ENCODE measurements at regions not wholly inside any gene's neighbourhood (a gene's known extent, or its start where the extent isn't known, plus 50 kb on each side); places are given as distances from the start of the nearest gene placed in this dataset.

DNA sequence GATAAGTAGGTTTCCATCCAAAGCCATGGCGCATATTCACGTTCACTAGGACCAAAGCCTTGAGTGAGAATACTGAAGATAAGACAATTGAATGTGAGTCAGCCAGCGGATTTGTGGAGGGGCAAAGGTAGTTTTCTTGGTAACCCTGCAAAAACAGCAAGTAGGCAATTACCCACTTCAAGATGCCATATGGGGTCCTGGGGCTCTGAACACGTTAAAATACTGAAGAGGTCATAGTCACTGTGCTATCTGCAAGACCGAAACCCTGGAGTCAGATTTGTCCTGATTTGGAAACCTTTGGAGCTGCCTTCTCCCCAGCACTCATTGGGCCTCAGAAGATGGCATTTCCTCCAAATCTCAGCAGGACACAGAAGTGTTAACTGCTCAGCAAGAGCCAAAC lies 646.9 kb upstream of the LMCD1 start:
- no peak for TF ChIP-seq POLR2AphosphoS5 (IDR thresholded peaks at IDR 0.05; ENCODE audit: low read depth)
- no peak for TF ChIP-seq SPI1 (IDR thresholded peaks at IDR 0.05; ENCODE audit: borderline replicate concordance, low read depth)
- no peak for TF ChIP-seq GABPA (IDR thresholded peaks at IDR 0.05; ENCODE audit: low read depth)
- no peak for TF ChIP-seq REST (IDR thresholded peaks at IDR 0.05; ENCODE audit: insufficient replicate concordance, low read depth)
- TF ChIP-seq CTCF (IDR thresholded peaks at IDR 0.05; ENCODE audit: insufficient read depth, low read length) = no peak
- Histone ChIP-seq H3K4me3 (replicated peaks; ENCODE audit: insufficient read depth, low read length) (no peak overlapping the region), H3K27ac (replicated peaks) (no peak overlapping the region), H3K27me3 (ENCODE audit: insufficient read depth, poor library complexity, severe bottlenecking) (no peaks in the 10 kb centered on the region)
- no peak for DNase-seq (ENCODE audit: low read depth in 1 of 2, low spot score in 1 of 2)

GRCh38 chr3:7865611-7866010 lies 636.0 kb upstream of the LMCD1 start:
- Histone ChIP-seq H3K4me3 (replicated peaks; ENCODE audit: insufficient read depth, low read length) (no peak overlapping the region), H3K27ac (replicated peaks) (no peak overlapping the region), H3K27me3 (ENCODE audit: insufficient read depth, poor library complexity, severe bottlenecking) (no peaks in the 10 kb centered on the region)
- TF ChIP-seq REST (IDR thresholded peaks at IDR 0.05; ENCODE audit: insufficient replicate concordance, low read depth) (no peak), CTCF (IDR thresholded peaks at IDR 0.05; ENCODE audit: insufficient read depth, low read length) (no peak), SPI1 (IDR thresholded peaks at IDR 0.05; ENCODE audit: borderline replicate concordance, low read depth) (no peak), POLR2AphosphoS5 (IDR thresholded peaks at IDR 0.05; ENCODE audit: low read depth) (no peak), GABPA (IDR thresholded peaks at IDR 0.05; ENCODE audit: low read depth) (no peak)
- DNase-seq (ENCODE audit: low read depth in 1 of 2, low spot score in 1 of 2) = no peak

GRCh38 chr3:7867587-7867986 lies 634.0 kb upstream of the LMCD1 start:
- no peaks in the 10 kb centered on the region for H3K27me3 ChIP-seq (ENCODE audit: insufficient read depth, poor library complexity, severe bottlenecking)
- no peak overlapping the region for H3K27ac ChIP-seq (replicated peaks)
- no peak overlapping the region for H3K4me3 ChIP-seq (replicated peaks; ENCODE audit: insufficient read depth, low read length)
- no peak for TF ChIP-seq CTCF (IDR thresholded peaks at IDR 0.05; ENCODE audit: insufficient read depth, low read length)
- TF ChIP-seq GABPA (IDR thresholded peaks at IDR 0.05; ENCODE audit: low read depth) = no peak
- DNase-seq (ENCODE audit: low read depth in 1 of 2, low spot score in 1 of 2) = no peak

DNA sequence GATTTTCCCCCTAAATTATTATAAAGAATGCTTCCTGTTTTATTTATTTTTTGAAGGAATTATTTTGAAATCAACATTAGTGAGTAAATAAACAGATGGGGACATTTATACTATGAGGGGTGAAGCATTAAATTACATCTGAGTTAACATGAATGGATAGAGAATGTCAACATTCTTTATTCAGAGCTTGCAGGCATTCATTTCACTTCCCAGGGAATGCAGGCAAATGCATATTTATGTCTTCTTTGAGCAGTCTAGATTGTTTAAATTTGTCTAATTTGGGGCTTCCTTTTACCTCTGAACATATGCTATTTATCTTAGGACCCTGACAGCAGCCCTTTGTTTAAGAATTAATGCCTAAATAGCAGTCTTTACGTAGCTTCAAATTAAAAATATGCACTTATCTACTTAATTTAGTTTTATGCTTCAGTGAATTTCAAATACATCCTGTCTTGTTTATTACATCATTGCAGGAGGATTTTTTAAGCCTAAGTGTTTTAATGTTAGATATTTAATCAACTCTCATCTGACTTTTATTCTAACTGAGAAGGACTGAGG lies 630.5 kb upstream of the LMCD1 start:
- no peak for TF ChIP-seq CTCF (IDR thresholded peaks at IDR 0.05; ENCODE audit: insufficient read depth, low read length)
- no peak for TF ChIP-seq SPI1 (IDR thresholded peaks at IDR 0.05; ENCODE audit: borderline replicate concordance, low read depth)
- no peak for TF ChIP-seq GABPA (IDR thresholded peaks at IDR 0.05; ENCODE audit: low read depth)
- no peak for TF ChIP-seq POLR2AphosphoS5 (IDR thresholded peaks at IDR 0.05; ENCODE audit: low read depth)
- no peak for TF ChIP-seq REST (IDR thresholded peaks at IDR 0.05; ENCODE audit: insufficient replicate concordance, low read depth)
- Histone ChIP-seq H3K27ac (replicated peaks) (no peak overlapping the region), H3K27me3 (ENCODE audit: insufficient read depth, poor library complexity, severe bottlenecking) (no peaks in the 10 kb centered on the region), H3K4me3 (replicated peaks; ENCODE audit: insufficient read depth, low read length) (no peak overlapping the region)
- no peak for DNase-seq (ENCODE audit: low read depth in 1 of 2, low spot score in 1 of 2)

Measured in HL-60 (cell line).